Colonic mucosa (tissue), 4 donors: ENCODE measurements at regions not wholly inside any gene's neighbourhood (a gene's known extent, or its start where the extent isn't known, plus 50 kb on each side); places are given as distances from the start of the nearest gene placed in this dataset.
"Not testable (repeated sequence)": the region's sequence is repeated elsewhere in the genome, so short reads cannot be mapped to it uniquely, and the experiment has no call there.

ENCODE experiments used
- DNase-seq: peaks from one replicate; pipeline ENCODE4 v3.0.0-alpha.2; 2020
- H3K27ac ChIP-seq: fragments of 200-600 bp; one replicate; pipeline ENCODE4 v1.8.0; 2021
- H3K27me3 ChIP-seq: fragments of 200-600 bp; one replicate; pipeline ENCODE4 v1.8.0; 2021
- H3K36me3 ChIP-seq: fragments of 200-600 bp; one replicate; pipeline ENCODE4 v1.8.0; 2021
- H3K4me1 ChIP-seq: fragments of 200-600 bp; one replicate; pipeline ENCODE4 v1.8.0; 2021; ENCODE audit warnings: mild to moderate bottlenecking
- H3K4me3 ChIP-seq: fragments of 200-600 bp; one replicate; pipeline ENCODE4 v1.8.0; 2021
- H3K9ac ChIP-seq, 2 donors: one replicate each; pipeline ENCODE4 v1.7.0; 2013; ENCODE audit warnings: control low read depth in 2 of 2, low read depth in 2 of 2, low read length in 2 of 2
- H3K9me3 ChIP-seq: fragments of 200-600 bp; one replicate; pipeline ENCODE4 v1.8.0; 2021
- intact Hi-C: fragments of 100-400 bp; cut with DNase I; formaldehyde crosslinking; loops from one replicate; pipeline ENCODE4 v1.14.1; 2022
- TF ChIP-seq, protein P1 (sequence below): fragments of 200-600 bp; IDR thresholded peaks from one replicate; pipeline ENCODE4 v1.8.0; 2022; ENCODE audit warnings: antibody characterized with exemption, mild to moderate bottlenecking
- donor health status: healthy.
- donor health status: DM: no; HTN: no; CAD: no.
- donor health status: DM: no; HTN: no; CAD: no.

DNA sequence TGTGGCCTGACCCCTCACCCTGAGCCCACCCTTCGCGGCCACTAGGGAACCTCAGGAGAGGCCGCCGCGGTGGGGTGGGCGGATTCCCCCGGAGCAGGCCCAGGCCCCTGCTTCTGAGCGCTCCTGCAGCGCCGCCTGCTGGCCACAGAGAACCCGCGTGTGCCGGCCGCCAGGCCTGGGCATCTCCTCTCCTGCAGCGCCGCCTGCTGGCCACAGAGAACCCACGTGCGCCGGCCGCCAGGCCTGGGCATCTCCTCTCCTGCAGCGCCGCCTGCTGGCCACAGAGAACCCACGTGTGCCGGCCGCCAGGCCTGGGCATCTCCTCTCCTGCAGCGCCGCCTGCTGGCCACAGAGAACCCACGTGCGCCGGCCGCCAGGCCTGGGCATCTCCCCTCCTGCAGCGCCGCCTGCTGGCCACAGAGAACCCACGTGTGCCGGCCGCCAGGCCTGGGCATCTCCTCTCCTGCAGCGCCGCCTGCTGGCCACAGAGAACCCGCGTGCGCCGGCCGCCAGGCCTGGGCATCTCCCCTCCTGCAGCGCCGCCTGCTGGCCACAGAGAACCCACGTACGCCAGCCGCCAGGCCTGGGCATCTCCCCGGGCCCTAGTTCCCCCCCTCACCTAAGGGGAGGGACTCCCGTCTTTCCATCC lies 126.1 kb downstream of the METRNL start:
- H3K27me3 ChIP-seq, H3K9me3 ChIP-seq, intact Hi-C loops, H3K36me3 ChIP-seq, H3K4me1 ChIP-seq, H3K9ac ChIP-seq, H3K4me3 ChIP-seq, H3K27ac ChIP-seq: not testable (repeated sequence)
- DNase-seq = peak; percentile 66
- TF ChIP-seq, protein P1, sequence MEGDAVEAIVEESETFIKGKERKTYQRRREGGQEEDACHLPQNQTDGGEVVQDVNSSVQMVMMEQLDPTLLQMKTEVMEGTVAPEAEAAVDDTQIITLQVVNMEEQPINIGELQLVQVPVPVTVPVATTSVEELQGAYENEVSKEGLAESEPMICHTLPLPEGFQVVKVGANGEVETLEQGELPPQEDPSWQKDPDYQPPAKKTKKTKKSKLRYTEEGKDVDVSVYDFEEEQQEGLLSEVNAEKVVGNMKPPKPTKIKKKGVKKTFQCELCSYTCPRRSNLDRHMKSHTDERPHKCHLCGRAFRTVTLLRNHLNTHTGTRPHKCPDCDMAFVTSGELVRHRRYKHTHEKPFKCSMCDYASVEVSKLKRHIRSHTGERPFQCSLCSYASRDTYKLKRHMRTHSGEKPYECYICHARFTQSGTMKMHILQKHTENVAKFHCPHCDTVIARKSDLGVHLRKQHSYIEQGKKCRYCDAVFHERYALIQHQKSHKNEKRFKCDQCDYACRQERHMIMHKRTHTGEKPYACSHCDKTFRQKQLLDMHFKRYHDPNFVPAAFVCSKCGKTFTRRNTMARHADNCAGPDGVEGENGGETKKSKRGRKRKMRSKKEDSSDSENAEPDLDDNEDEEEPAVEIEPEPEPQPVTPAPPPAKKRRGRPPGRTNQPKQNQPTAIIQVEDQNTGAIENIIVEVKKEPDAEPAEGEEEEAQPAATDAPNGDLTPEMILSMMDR = peak; percentile 49

- H3K27ac ChIP-seq, H3K36me3 ChIP-seq, DNase-seq, H3K9ac ChIP-seq, intact Hi-C loops, H3K4me3 ChIP-seq, H3K27me3 ChIP-seq, H3K4me1 ChIP-seq, H3K9me3 ChIP-seq: not testable (repeated sequence)
Observed at GRCh38 chr17:83206036-83206394, 126.6 kb downstream of the METRNL start.

DNA sequence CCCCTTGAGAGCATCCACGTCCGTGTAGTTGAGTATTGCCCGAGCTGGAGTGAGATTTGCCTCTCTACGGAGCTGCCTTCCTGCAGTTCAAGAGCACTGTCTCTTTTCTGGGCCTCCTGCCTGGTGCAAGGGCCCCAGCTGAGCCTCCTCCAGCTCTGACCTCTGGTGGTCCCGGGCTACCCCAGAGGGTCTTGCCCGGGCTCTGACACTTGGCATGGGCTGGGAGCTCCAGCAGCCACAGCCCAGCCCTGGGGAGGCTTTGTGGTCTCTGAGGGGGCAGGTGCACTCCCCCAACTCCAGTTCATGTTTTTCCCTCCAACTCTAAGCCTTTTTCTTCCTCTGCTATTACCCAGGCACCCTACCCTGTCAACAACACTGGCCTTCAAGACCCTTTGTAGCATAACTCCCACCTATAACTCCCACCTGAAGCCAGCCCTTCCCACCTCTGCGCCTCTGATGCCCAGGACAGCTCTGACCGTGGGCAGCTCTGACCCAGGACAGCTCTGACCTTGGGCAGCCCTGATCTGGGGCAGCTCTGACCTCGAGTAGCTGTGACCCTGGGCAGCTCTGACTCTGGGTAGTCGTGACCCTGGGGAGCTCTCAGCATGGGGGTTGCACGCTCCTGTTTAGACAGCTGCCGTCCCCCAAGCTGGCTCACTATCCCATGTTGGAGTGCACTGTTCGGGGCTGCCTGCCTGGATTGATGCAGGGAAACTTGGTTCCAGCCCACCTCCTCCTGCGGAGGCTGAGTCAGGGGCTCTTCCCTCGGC lies 127.6 kb downstream of the METRNL start:
- H3K27ac ChIP-seq, H3K4me3 ChIP-seq, intact Hi-C loops, H3K9ac ChIP-seq, H3K9me3 ChIP-seq, DNase-seq, H3K4me1 ChIP-seq, H3K27me3 ChIP-seq, H3K36me3 ChIP-seq: not testable (repeated sequence)

DNA sequence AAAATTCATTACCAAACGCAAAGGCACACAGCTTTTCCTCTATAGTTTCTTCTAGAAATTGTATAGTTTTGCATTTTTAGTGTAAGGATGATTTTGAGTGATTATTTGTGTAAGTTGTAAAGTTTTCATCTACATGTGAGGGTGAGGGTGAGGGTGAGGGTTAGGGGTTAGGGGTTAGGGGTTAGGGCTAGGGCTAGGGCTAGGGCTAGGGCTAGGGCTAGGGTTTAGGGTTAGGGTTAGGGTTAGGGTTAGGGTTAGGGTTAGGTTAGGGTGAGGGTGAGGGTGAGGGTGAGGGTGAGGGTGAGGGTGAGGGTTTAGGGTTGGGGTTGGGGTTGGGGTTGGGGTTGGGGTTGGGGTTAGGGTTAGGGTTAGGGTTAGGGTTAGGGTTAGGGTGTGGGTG lies 167.6 kb downstream of the METRNL start:
- H3K27ac ChIP-seq, H3K36me3 ChIP-seq, H3K9me3 ChIP-seq, H3K4me3 ChIP-seq, H3K4me1 ChIP-seq, H3K9ac ChIP-seq, intact Hi-C loops, H3K27me3 ChIP-seq: not testable (repeated sequence)
- DNase-seq = peak; percentile 67
